HCT116 (cell line): ENCODE measurements at regions not wholly inside any gene's neighbourhood (a gene's known extent, or its start where the extent isn't known, plus 50 kb on each side); places are given as distances from the start of the nearest gene placed in this dataset.

Experiments
- ATAC-seq: fragments of 200-7000 bp; cut with Tn5 transposase; 2 replicates; pipeline ENCODE4 v1.9.1; 2020; ENCODE audit warnings: mild to moderate bottlenecking, moderate library complexity
- BruUV-seq: library from RNA; stranded (reverse); fragments of 400-500 nt; replicated peaks from 2 replicates; lab custom pipeline; 2021; lab: Mats Ljungman, UMichigan
- CTCF ChIA-PET: fragments of 300-600 bp; sonication (Branson Sonifier 250); formaldehyde crosslinking; loops from one replicate; lab custom pipeline; 2021; ENCODE audit warnings: antibody characterized with exemption; lab: Charles Lee
- POLR2A ChIA-PET: fragments of 300-600, 350-600 bp; sonication (Branson Sonifier 250); formaldehyde crosslinking; loops from one replicate; lab custom pipeline; 2021; ENCODE audit warnings: antibody characterized with exemption; lab: Charles Lee
- RAD21 ChIA-PET, 2 experiments: fragments of 300-600 bp; sonication (Branson Sonifier 250); formaldehyde crosslinking; loops; one replicate each; lab custom pipeline; 2023; ENCODE audit warnings: low total read pairs in 2 of 2; ENCODE audit not compliant: uncharacterized antibody in 2 of 2, unreplicated experiment in 2 of 2, low non-redundant PET in 1 of 2; lab: Charles Lee
- DNase-seq: peaks from one replicate; pipeline ENCODE4 v3.0.0-alpha.2; 2010; ENCODE audit warnings: low read depth, low spot score
- H2AFZ ChIP-seq: fragments of 200-600 bp; shearing (Covaris generic), sonication (generic); 2 replicates; pipeline ENCODE4 v1.6.1; 2017; ENCODE audit warnings: low read depth, mixed run types, mixed read lengths, antibody characterized with exemption, low read length; ENCODE audit not compliant: poor library complexity, severe bottlenecking
- H3K27ac ChIP-seq: 2 replicates; pipeline ENCODE4 v1.5.1; 2012; ENCODE audit warnings: low read depth, low read length
- H3K27me3 ChIP-seq: fragments of 200-600 bp; sonication (generic); 2 replicates; pipeline ENCODE4 v1.6.1; 2016; ENCODE audit warnings: mixed run types, low read length, mixed read lengths; ENCODE audit not compliant: insufficient read depth
- H3K36me3 ChIP-seq, 2 experiments: fragments of 200-500 bp in 1 of 2; fragments of 200-600 bp in 1 of 2; sonication (Bioruptor generic) in 1 of 2; sonication (generic) in 1 of 2; 2 replicates each; pipeline versions ENCODE4 v1.5.1 to v1.6.1; 2014 to 2016; ENCODE audit warnings: low read length in 2 of 2, inconsistent platforms in 1 of 2, mixed read lengths in 1 of 2, mixed run types in 1 of 2; ENCODE audit not compliant: insufficient read depth in 2 of 2, control insufficient read depth in 1 of 2
- H3K4me1 ChIP-seq, 2 experiments: fragments of 200-600 bp in 1 of 2; sonication (generic) in 1 of 2; 2 replicates each; pipeline versions ENCODE4 v1.5.1 to v1.6.1; 2012 to 2017; ENCODE audit warnings: low read length in 2 of 2, inconsistent platforms in 1 of 2, mild to moderate bottlenecking in 1 of 2, mixed read lengths in 1 of 2, mixed run types in 1 of 2, moderate library complexity in 1 of 2; ENCODE audit not compliant: insufficient read depth in 2 of 2, control insufficient read depth in 1 of 2
- H3K4me2 ChIP-seq: fragments of 200-600 bp; sonication (generic); 2 replicates; pipeline ENCODE4 v1.6.1; 2017; ENCODE audit warnings: mixed run types, low read length, mixed read lengths
- H3K4me3 ChIP-seq, 2 experiments: fragments of 200-600 bp in 1 of 2; sonication (generic) in 1 of 2; replicated peaks in 1 of 2; 2 replicates each; pipeline ENCODE4 v1.5.1; 2011 to 2016; ENCODE audit warnings: low read length in 2 of 2, control low read depth in 1 of 2, low read depth in 1 of 2, mild to moderate bottlenecking in 1 of 2, mixed read lengths in 1 of 2, mixed run types in 1 of 2
- H3K79me2 ChIP-seq: fragments of 200-600 bp; sonication (generic); 2 replicates; pipeline ENCODE4 v1.6.1; 2017; ENCODE audit warnings: mild to moderate bottlenecking, mixed run types, low read length, moderate library complexity, mixed read lengths; ENCODE audit not compliant: insufficient read depth
- H3K9ac ChIP-seq: fragments of 200-600 bp; sonication (generic); 2 replicates; pipeline ENCODE4 v1.6.1; 2016; ENCODE audit warnings: low read length, mixed read lengths
- H3K9me2 ChIP-seq: fragments of 200-600 bp; sonication (generic), shearing (Covaris generic); 2 replicates; pipeline ENCODE4 v1.6.1; 2017; ENCODE audit warnings: mixed run types, mild to moderate bottlenecking, moderate library complexity; ENCODE audit not compliant: insufficient read depth
- H3K9me3 ChIP-seq, 2 experiments: fragments of 200-500 bp in 1 of 2; fragments of 200-600 bp in 1 of 2; sonication (Bioruptor generic) in 1 of 2; sonication (generic) in 1 of 2; 2 replicates each; pipeline ENCODE4 v1.6.1; 2014 to 2017; ENCODE audit warnings: low read length in 2 of 2, mixed read lengths in 2 of 2, inconsistent platforms in 1 of 2, low read depth in 1 of 2, mild to moderate bottlenecking in 1 of 2, mixed run types in 1 of 2, moderate library complexity in 1 of 2; ENCODE audit not compliant: control insufficient read depth in 1 of 2, insufficient read depth in 1 of 2
- H4K20me1 ChIP-seq: fragments of 200-600 bp; sonication (generic), shearing (Covaris generic); 2 replicates; pipeline ENCODE4 v1.6.1; 2017; ENCODE audit warnings: mixed run types, mild to moderate bottlenecking, moderate library complexity; ENCODE audit not compliant: insufficient read depth
- ATF3 ChIP-seq: IDR thresholded peaks from 2 replicates; pipeline ENCODE4 v1.6.1; 2012
- CBX3 ChIP-seq: IDR thresholded peaks from 2 replicates; pipeline ENCODE4 v1.6.1; 2012; ENCODE audit warnings: low read depth
- CEBPB ChIP-seq: IDR thresholded peaks from 2 replicates; pipeline ENCODE4 v1.6.1; 2012; ENCODE audit warnings: low read depth
- CTCF ChIP-seq, 3 experiments: fragments of 200-600 bp in 1 of 3; sonication (generic) in 1 of 3; IDR thresholded peaks in 2 of 3; conservative IDR thresholded peaks in 1 of 3; 2 replicates each; pipeline ENCODE4 v1.5.1; 2012 to 2017; ENCODE audit warnings: low read depth in 2 of 3, low read length in 2 of 3, antibody characterized with exemption in 1 of 3, borderline replicate concordance in 1 of 3, control low read depth in 1 of 3, mild to moderate bottlenecking in 1 of 3, mixed read lengths in 1 of 3, mixed run types in 1 of 3, moderate library complexity in 1 of 3; ENCODE audit not compliant: insufficient read depth in 1 of 3
- EGR1 ChIP-seq: IDR thresholded peaks from 2 replicates; pipeline ENCODE4 v1.6.1; 2012; ENCODE audit warnings: low read depth
- ELF1 ChIP-seq: IDR thresholded peaks from 2 replicates; pipeline ENCODE4 v1.6.1; 2012; ENCODE audit warnings: low read depth, borderline replicate concordance
- EZH2 ChIP-seq: fragments of 200-600 bp; sonication (generic); IDR thresholded peaks from 2 replicates; pipeline ENCODE4 v1.6.1; 2017; ENCODE audit warnings: antibody characterized with exemption, mixed run types
- POLR2A ChIP-seq: IDR thresholded peaks from 2 replicates; pipeline ENCODE4 v1.7.0; 2011; ENCODE audit warnings: borderline replicate concordance; ENCODE audit not compliant: insufficient read depth, insufficient read length; ENCODE audit errors: extremely low read depth
- POLR2AphosphoS5 ChIP-seq: IDR thresholded peaks from 2 replicates; pipeline ENCODE4 v1.6.1; 2011; ENCODE audit warnings: mild to moderate bottlenecking, low read depth, low read length, moderate library complexity
- RAD21 ChIP-seq: IDR thresholded peaks from 2 replicates; pipeline ENCODE4 v1.6.1; 2012; ENCODE audit warnings: low read depth, mild to moderate bottlenecking
- SP1 ChIP-seq: IDR thresholded peaks from 2 replicates; pipeline ENCODE4 v1.6.1; 2012; ENCODE audit warnings: low read depth
- SRF ChIP-seq: IDR thresholded peaks from 2 replicates; pipeline ENCODE4 v1.6.1; 2012; ENCODE audit warnings: low read depth
- TCF7L2 ChIP-seq: IDR thresholded peaks from 2 replicates; pipeline ENCODE4 v1.7.0; 2011; ENCODE audit warnings: borderline replicate concordance, inconsistent platforms; ENCODE audit not compliant: insufficient read depth, insufficient read length; ENCODE audit errors: extremely low read depth
- YY1 ChIP-seq: IDR thresholded peaks from 2 replicates; pipeline ENCODE4 v1.6.1; 2011; ENCODE audit warnings: low read length, low read depth, moderate library complexity, mild to moderate bottlenecking; ENCODE audit not compliant: insufficient replicate concordance; ENCODE audit errors: extremely low read depth
- ZFX ChIP-seq: fragments of 450-650 bp; IDR thresholded peaks from 2 replicates; pipeline ENCODE4 v1.6.1; 2017
- ZNF274 ChIP-seq: fragments of 200-500 bp; sonication (Bioruptor generic); IDR thresholded peaks from 2 replicates; pipeline ENCODE4 v1.6.1; 2014; ENCODE audit warnings: mild to moderate bottlenecking, low read depth, low read length, inconsistent platforms
- intact Hi-C: fragments of 100-400 bp; cut with micrococcal nuclease; formaldehyde crosslinking; loops from 2 replicates; pipeline ENCODE4 v1.10.0; 2022
- TF ChIP-seq, protein P1 (sequence below): IDR thresholded peaks from 2 replicates; pipeline ENCODE4 v1.6.1; 2011; ENCODE audit warnings: mild to moderate bottlenecking, low read length, moderate library complexity; ENCODE audit not compliant: insufficient replicate concordance; ENCODE audit errors: extremely low read depth
- TF ChIP-seq, protein P2 (sequence below): IDR thresholded peaks from 2 replicates; pipeline ENCODE4 v1.6.1; 2012; ENCODE audit warnings: low read depth

- no peak for TF ChIP-seq YY1
- TF ChIP-seq EZH2, result no peak
- no peak for TF ChIP-seq POLR2AphosphoS5
- TF ChIP-seq ZFX, result no peak
- TF ChIP-seq CBX3, result no peak
- TF ChIP-seq, protein P1, sequence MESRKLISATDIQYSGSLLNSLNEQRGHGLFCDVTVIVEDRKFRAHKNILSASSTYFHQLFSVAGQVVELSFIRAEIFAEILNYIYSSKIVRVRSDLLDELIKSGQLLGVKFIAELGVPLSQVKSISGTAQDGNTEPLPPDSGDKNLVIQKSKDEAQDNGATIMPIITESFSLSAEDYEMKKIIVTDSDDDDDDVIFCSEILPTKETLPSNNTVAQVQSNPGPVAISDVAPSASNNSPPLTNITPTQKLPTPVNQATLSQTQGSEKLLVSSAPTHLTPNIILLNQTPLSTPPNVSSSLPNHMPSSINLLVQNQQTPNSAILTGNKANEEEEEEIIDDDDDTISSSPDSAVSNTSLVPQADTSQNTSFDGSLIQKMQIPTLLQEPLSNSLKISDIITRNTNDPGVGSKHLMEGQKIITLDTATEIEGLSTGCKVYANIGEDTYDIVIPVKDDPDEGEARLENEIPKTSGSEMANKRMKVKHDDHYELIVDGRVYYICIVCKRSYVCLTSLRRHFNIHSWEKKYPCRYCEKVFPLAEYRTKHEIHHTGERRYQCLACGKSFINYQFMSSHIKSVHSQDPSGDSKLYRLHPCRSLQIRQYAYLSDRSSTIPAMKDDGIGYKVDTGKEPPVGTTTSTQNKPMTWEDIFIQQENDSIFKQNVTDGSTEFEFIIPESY, result no peak
- TF ChIP-seq ELF1, result no peak
Observed at GRCh38 chr7:16234493-16235146, 186.7 kb downstream of the CRPPA start (continued).

DNA sequence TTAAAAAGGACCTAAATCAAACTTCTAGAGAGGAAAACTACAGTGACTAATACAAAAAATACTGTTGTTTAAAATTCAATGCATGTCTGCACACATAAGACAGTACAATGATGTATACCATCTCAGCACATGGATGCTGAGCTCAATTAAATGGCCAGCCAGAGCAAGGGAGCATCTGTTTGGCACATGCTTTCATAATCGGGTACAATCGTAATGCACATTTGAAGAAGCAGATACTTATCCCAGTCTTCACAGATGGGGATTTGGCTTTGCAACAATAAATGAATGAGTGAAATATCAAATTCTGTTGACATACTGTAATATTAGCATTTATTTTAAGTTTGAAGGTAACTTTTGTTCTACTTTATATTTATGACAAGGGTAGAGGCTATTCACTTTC, 187.8 kb downstream of the CRPPA start:
- no peaks in the 10 kb centered on the region for H4K20me1 ChIP-seq
- H3K9me3 ChIP-seq, result no peaks in the 10 kb centered on the region
- ChIA-PET POLR2A (no interaction called here), CTCF (no interaction called here), RAD21 (no interaction called here)
- H3K9ac ChIP-seq, result no peak overlapping the region
- H3K4me1 ChIP-seq, result peaks cover 0 to 3% of the 10 kb centered on the region in 2 experiments; a peak in 1 of 4 replicates
- no peak overlapping the region for H3K27ac ChIP-seq
- H3K79me2 ChIP-seq, result no peaks in the 10 kb centered on the region
- H3K36me3 ChIP-seq, result no peaks in the 10 kb centered on the region
- H3K4me3 ChIP-seq, result no peak overlapping the region
- intact Hi-C loops, result no loop called here
- no peaks in the 10 kb centered on the region for H3K27me3 ChIP-seq
- H3K4me2 ChIP-seq, result no peak overlapping the region
- H2AFZ ChIP-seq, result no peak overlapping the region
- ATAC-seq, result no peak
- no peak for TF ChIP-seq POLR2A
- no peak for TF ChIP-seq TCF7L2
- TF ChIP-seq ELF1, result no peak
- TF ChIP-seq, protein P2, sequence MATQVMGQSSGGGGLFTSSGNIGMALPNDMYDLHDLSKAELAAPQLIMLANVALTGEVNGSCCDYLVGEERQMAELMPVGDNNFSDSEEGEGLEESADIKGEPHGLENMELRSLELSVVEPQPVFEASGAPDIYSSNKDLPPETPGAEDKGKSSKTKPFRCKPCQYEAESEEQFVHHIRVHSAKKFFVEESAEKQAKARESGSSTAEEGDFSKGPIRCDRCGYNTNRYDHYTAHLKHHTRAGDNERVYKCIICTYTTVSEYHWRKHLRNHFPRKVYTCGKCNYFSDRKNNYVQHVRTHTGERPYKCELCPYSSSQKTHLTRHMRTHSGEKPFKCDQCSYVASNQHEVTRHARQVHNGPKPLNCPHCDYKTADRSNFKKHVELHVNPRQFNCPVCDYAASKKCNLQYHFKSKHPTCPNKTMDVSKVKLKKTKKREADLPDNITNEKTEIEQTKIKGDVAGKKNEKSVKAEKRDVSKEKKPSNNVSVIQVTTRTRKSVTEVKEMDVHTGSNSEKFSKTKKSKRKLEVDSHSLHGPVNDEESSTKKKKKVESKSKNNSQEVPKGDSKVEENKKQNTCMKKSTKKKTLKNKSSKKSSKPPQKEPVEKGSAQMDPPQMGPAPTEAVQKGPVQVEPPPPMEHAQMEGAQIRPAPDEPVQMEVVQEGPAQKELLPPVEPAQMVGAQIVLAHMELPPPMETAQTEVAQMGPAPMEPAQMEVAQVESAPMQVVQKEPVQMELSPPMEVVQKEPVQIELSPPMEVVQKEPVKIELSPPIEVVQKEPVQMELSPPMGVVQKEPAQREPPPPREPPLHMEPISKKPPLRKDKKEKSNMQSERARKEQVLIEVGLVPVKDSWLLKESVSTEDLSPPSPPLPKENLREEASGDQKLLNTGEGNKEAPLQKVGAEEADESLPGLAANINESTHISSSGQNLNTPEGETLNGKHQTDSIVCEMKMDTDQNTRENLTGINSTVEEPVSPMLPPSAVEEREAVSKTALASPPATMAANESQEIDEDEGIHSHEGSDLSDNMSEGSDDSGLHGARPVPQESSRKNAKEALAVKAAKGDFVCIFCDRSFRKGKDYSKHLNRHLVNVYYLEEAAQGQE, result no peak
- no peak for TF ChIP-seq SP1
- TF ChIP-seq ATF3, result no peak
- no peak for TF ChIP-seq SRF
- TF ChIP-seq CBX3, result no peak
- no peak for TF ChIP-seq EGR1
- no peak for TF ChIP-seq ZFX
- no peak for TF ChIP-seq ZNF274
- TF ChIP-seq CEBPB, result no peak
- TF ChIP-seq RAD21, result no peak
- TF ChIP-seq YY1, result no peak
- TF ChIP-seq CTCF (IDR thresholded peaks at IDR 0.05 in 2 of 3, conservative IDR thresholded peaks at IDR 0.05 in 1 of 3; ENCODE audit: borderline replicate concordance in 1 of 3, insufficient read depth in 1 of 3, low read depth in 2 of 3, low read length in 2 of 3), result no peak
- H3K9me2 ChIP-seq, result no peaks in the 10 kb centered on the region
- no TSS peak for BruUV-seq
- DNase-seq, result no peak
